ENCODE measurements at regions not wholly inside any gene's neighbourhood (a gene's known extent, or its start where the extent isn't known, plus 50 kb on each side); places are given as distances from the start of the nearest gene placed in this dataset.

DNA sequence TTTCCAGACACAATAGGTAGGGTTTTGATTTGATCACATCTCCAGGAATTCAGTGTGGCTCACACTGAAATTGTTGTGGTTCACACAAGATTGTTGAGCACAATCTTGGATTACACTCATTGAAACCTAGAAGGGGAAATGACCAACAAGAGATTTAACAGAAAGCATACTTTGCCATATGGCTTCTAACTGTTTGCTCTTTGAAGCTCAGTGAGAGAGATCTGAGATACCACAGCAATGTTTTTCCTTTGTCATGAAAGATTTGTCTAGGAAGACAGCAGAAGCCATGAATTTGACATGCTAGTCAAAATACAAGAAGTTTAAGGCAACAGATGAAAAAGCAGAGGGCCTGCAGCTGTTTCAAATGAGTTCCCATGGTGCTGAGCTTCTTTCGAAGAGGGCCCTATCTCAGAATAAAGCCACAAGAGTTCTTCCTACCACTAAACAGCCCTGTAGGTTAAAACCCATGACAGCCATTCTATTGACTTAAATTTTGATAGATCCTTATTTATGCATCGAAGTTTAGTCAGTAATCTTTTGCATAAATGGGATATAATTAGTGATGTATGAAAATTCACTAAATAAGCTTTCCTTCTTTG lies 650.4 kb downstream of the LTN1 start:
- DNase-seq (ENCODE audit: low spot score) = no peak

DNA sequence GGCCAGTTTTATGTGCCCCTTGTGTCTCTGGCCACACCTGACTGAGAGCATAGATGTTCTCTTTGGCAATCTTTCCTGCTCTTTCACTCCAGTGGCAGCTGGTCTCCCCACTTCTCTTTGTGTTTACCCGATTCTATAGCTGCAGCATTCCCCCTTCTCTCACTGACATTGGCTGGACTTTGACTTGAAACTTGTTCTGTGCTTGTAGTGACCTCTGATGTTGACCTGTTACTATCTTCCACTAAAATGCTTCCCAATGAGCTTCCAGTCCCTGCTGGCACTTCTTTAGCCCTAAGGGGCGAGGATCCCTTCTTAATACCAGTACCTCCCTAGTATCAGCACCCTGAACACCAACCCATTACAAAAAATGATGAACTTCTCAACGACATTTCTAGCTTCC lies 653.3 kb downstream of the LTN1 start:
- DNase-seq (ENCODE audit: low spot score) = no peak

DNA sequence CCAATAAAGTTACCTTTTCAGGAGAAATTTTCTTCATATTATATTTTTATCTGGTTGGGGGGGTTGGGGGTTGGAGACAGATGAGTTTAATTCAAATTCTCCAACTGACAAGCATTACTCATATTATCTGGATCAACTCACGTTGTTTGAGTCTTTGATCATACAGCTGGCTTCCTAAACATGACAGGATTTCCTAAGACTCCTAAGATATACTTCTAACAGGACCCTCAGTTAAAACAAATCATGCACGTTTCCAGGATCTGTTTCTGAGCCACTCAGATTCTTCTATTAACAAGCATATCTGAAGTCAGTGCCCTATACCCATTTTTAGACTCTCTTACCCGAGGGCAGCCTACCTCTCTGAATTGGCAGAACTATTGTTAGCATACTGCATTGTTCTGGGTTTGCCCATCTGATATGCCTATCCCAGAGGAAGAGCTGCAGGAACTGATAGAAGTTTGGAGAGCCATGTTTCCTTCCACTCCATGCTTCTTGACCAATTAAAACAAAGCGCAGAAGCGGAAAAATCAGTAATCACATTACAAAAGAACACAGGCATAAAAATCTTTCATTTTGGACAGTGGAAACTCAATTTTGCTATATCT lies 653.9 kb downstream of the LTN1 start:
- DNase-seq (ENCODE audit: low spot score) = peak; percentile 14

DNA sequence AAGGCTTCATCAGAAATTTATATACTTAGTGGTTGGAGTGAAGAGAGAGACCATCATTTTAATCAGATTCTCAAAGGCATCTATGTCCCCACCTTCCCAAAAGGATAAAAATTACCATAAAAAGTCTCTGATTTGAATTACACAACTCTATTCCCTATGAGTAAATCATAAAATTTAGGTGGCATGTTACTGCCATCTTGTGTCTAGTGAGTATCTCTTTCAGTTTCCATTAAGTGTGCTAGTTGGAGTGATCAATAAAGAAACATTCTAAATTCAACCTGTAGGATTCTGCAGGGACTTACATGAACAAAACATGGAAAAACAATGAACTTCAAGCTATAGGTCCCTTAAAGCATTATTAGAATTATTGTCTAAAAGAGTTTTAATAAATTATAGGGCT lies 655.4 kb downstream of the LTN1 start:
- DNase-seq (ENCODE audit: low spot score) = peak; percentile 51

DNA sequence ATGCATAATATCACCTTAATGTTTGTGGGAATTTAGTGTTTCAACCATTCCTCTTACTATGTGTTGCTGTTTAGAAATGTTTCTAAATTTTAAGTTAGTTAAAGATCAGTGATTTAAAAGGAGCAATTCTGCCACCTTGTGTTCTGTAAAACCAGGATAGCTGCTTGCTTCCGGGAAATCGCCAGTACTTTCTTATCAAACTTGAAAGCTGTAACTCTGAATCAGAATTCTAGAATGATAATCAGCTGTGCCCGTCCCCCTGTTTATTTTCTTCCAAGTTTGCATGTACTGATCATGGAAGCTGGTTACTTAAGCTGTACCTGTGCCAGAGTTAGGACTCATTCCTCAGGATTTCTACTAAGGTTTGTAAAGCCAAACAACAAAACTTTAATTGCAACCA lies 656.4 kb downstream of the LTN1 start:
- DNase-seq (ENCODE audit: low spot score) = peak; percentile 71

DNA sequence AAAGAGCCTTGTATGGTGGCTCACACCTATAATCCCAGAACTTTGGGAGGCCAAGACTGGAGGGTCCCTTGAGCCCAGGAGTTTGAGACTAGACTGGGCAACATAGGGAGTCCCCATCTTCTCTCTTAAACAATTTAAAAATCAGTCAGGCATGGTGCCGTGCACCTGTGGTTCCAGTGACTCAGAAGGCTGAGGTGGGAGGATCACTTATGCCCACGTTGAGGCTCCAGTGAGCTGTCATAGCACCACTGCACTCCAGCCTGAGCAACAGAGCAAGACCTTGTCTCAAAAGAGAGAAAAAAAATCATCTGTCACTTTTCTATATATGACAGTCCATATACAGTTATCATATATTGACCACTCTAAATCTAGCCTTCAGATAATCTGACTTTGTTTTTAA lies 658.3 kb downstream of the LTN1 start:
- no peak for DNase-seq (ENCODE audit: low spot score)

DNA sequence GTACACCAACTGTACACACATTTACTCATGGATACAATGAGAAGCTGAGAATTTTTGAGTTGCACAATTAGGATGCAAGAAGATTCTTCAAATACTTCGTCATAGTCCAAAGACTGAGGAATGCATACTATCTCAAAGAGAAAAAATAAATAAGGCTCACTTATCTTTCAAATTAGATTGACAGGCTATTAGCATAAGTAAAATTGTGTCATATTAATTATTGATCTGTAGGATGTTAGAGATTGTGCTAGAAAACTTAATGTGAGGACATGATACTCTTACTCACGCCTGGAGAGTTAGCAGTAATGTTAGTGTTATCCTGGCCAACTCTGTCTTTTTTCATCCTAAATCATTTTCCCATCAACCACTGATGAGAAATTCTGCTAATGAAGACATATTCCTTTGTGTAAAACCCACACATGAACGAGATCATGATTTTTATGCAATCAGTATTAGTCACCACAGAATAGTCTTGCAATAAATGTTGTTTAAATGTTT lies 659.0 kb downstream of the LTN1 start:
- DNase-seq (ENCODE audit: low spot score) = no peak

DNA sequence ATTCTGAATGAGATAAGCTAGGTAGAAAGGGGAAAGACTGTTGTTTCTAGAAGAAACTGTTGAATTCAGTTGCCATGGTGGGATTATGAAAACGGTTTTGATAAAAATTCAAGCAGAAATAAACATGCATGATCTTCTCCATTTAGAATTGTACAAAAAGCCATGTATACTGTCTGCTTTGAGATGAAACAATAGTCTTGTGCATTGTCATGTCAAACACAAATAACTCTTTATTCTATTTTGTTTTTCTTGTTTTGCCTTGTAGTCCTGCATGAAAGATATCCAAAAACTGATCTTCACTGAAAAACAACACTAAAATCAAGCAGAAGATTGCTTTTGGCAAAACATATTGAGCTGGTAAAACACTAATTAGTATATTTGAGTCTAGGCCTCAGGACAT lies 659.9 kb downstream of the LTN1 start:
- DNase-seq (ENCODE audit: low spot score) = no peak

DNA sequence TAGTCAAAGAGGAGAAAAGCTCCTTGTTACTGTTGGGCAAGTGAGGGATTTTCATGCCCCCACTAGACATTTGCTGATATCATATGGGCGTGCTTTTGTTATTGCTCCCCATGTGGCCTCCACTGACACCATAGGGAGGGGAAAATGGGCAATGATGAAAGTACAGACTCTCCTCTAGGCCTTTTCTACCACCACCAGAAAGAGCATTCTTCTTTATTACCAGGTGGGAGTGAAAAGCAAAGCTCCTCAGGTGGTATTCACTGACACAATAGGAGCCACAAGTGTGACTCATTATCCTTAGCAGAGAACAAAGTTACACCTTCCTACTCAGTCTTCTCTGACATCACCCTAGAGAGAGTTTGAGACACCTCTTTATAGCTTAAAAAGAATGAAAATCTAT lies 667.1 kb downstream of the LTN1 start:
- DNase-seq (ENCODE audit: low spot score) = no peak

DNA sequence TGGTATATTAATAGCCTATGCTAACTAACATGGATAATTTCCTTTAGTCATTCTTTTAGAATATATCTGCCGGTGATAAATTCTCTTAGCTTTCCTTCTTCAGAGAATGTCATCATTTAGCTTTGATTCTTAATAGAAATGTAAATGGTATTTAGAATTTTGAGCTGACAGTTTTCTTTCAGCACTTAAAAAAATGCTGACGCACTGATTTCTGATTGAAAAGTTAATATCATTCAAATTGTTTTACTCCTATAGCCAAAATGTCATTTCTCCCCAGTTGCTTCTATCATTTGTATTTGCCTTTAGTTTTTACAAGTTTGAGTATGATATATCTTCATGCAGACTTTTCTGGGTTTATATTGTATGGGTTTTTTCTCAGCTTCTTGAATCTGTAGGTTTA lies 668.0 kb downstream of the LTN1 start:
- DNase-seq (ENCODE audit: low spot score) = no peak

DNA sequence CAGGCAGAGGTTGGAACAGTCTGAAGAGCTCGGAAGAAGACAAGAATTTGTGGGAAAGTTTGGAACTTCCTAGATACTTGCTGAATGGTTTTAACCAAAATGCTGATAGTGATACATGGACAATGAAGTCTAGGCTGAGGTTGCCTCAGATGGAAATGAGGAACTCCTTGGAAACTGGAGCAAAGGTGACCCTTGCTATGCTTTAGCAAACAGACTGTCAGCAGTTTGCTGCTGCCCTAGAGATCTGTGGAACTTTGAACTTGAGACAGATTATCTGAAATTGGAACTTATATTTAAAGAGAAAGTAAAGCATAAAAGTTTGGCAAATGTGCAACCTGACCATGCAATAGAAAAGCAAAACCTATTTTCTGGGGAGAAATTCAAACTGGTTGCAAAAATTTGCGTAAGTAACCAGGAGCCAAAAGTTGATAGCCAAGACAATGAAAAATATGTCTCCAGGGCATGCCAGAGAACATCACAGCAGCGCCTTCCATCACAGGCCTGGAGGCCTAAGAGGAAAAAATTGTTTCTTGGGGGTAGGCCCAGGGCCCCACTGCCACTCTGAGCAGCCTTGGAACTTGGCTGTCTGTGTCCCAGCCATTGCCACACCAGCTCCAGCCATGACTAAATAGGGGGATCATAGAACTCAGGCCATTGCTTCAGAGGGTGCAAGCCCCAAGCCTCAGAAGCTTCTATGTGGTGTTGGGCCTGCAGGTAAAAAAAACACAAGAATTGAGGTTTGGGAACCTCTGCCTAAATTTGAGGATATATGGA lies 675.3 kb downstream of the LTN1 start:
- DNase-seq (ENCODE audit: low spot score) = no peak

DNA sequence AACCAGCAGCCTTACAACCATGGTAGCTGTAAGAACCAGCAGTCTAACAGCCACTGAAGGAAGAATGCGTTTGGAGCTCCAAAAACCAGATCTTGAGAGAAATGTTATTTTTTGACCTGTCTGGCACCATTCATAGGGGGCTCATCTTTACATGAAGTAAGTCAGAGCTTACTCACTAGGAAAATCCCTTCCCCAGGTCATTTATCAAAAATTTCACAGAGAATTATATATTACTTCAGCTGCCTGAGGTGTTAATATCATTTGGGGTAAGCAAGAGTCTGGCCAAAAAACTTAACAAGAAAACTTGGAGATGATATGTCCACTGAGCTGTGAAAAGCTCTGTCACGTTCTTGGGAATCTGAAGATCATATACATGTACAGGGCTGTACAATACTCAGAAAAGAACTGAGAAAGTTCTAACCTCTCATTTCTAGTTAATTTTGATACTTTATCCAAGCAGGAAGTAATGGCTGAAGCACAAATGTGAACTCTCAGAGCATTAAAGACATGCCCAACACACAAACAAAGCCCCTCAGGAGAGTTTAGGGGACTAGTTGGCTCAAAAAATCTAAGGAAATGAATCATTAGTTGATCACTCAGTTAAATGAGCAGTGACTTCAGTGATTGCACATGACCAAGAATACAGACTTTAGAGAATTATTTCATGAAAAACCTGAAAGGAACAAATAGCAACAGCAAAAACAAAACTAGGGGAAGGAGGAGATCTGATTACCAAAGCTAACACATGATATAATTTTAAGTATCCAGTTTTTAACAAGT lies 681.1 kb downstream of the LTN1 start:
- DNase-seq (ENCODE audit: low spot score) = peak; percentile 80

DNA sequence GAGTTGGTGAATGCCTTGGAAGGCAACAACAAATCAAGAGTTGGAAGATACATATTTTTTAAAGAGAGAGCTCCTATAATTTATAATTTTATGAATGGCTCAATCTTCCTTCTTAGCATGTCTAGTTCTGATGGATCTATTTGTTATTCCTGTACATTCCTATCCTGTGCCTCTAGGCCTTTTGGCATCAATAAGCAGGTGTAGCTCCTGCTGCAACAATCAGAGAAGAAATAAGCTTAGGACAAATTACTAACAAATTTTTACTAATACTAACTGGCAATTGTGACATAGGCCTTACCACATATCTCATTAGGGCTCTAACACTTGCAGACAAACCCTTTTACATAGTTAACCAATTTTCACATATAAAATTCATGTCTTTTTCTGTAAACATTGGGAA lies 682.0 kb downstream of the LTN1 start:
- no peak for DNase-seq (ENCODE audit: low spot score)

DNA sequence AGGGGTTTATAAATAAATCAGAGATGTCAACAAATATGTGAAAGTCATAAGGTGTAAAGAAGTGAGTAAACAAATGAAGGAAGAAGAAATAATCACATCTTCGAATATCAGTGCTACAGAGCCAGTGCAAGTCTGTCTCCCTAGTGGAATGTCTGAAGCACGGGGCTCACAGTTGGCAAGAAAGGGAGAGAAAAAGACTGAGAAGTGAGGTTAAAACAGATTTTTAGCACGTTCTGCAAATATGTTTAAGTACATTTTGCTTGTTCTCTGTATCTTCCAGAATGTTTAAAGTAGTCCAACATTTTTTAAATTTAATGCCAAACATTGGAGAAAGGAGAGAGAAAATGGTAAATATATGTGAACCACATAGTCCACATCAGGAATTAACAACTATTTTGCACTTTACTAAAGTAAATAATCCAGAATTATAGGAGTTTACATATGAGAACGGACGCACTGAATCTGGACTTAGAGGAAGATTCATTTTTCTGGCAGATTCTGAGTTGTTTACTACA lies 682.4 kb downstream of the LTN1 start:
- no peak for DNase-seq (ENCODE audit: low spot score)

DNA sequence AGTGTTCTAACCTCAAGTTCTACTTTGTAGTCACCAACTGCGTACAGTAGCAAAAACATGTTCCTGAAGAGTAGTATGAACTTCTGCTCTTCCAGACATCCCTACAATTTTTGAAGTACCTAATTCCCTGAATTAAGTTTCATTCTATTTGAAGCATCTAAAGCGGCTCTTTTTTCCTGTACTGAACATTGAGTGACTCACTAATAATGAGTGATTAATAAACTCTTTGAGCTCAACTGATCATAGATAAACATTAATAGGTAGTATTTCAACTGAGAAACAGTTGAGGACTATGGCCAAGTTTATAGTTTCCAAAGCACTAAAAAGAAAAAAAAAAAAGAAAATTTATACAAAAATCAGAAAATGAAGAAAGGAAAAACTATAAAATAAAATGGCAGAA lies 683.1 kb downstream of the LTN1 start:
- DNase-seq (ENCODE audit: low spot score) = no peak

DNA sequence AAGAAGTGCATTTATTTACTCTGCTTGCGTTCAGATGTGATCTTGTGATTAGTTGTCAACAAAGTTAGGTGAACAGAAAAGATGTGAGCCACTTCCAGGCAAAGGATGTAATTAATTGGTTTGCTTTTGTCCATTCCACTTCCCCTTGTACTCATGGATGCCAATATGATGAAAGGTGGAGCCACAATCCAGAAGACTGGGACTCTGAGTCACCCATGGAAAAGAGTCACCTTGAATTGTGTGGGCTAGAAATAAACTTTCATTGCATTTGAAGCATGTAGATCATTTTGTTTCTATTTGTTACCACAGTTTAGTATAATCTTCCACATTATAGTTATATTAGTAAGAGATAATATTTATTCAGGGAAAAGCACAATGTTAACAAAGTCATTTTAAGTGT lies 684.2 kb downstream of the LTN1 start:
- DNase-seq (ENCODE audit: low spot score) = peak; percentile 75

DNA sequence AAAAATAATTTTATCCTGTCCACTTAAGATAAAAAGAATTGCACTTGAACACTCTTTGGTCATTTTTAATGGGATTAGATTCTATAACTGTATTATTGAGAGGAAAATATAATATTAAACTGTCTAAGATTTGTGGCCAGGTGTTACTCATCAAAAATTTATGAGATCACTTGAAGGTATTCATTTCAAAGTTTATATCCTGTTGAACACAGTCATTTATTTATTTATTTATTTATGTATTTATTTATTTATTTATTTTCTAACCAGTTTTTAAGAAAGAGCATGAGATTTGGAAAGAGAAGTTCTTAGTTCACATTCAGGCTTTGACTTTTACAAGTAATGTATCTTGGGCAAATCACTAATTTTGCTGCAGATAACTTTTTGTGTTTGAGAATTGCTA lies 692.7 kb downstream of the LTN1 start:
- no peak for DNase-seq (ENCODE audit: low spot score)

DNA sequence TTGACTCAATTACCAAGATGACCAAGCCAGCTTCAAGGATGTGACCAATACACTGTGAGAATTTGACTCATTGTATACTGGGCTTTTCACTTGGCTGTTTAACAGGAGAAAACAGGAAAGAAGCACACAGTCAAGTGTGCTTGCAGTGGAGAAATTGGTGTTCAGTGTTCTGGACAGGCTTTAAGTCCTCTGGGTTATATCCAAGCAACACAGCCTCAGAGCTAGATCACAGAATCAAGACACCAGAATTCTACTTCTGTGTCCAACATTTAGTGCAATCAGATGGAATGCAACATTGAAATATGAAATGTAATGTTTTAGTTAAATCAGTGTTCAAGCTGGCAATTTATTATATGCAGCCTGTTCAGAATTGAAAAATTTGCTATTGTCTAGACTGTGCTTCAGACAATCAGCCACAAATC lies 694.4 kb downstream of the LTN1 start:
- DNase-seq (ENCODE audit: low spot score) = peak; percentile 69

DNA sequence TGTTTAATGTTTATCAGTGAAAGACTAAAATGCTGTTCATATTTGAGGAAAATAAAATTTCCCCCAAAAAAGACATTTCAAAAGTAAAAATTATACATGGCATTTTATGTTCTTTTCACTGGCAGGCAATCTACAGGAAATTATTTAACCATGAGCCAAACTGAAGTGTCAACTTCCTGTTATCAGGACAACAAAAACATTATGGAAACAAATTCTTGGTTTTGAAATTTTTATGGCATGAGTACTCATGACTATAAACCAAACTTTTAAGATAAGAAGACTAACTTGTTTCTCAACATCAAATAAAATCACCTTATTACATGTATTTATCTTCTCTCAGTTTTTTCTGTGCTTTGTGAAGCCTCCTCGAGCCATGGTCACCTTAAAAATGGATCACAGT lies 698.6 kb downstream of the LTN1 start:
- peak; percentile 84 for DNase-seq (ENCODE audit: low spot score)

DNA sequence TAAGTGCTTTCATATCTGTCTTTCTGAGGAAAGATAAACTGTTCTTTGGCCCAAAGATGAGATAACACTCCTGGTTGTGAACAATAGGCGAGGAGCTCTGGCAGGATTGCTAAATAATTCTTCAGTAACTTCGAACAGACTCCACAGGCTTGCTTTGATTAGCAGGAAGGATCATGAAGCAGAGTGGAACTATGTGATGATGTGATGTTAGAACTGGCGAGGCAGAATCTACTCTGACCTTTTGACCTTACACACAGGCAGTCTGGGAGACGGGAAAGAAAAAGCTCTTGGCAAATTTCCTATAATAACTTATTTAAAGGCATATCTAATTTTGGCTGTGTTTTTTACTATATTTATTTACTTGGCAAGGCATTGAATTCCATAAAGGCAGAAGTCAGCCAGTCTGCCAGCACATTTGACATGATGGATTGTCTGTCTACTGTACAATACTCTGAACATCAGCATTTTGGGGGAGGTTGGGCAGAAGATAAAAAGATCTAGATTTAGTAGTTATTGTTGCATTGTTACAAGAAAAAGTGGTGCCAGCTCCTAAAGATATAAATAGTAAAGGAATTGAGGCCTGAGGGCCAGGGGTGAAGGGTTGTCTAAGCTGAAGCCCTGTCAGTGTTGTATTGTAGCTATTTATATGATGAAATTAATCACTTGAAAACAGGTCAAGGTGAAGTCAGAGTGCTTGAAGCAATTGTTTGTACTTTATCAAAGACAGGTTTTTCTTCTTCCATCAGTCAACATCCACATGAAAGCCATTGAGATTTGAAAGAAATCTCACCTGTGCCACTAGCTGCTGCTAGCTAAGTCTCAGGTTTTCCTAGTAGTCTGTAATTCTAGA lies 708.8 kb downstream of the LTN1 start:
- DNase-seq (ENCODE audit: low spot score) = peak; percentile 91

DNA sequence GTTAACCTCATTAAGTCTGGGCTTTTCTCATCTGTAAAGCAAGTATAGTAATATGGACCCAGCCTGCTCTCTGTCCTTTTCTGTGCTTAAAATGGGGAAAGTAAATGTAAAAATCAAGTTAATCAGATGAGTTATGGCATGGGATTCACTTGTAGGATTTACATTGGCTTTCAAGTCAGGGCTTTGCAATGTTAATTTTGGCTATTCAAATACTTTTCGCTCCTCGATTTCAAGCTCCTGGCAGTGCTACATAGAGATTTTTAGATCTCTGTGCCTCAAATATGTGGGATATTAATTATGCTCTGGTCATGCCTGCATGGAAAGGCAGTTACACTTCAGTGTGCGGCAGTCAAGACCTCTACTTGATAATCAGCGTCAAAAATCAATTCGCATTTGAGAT lies 709.8 kb downstream of the LTN1 start:
- DNase-seq (ENCODE audit: low spot score) = no peak
